IMR-90 (cell line): ENCODE measurements at regions not wholly inside any gene's neighbourhood (a gene's known extent, or its start where the extent isn't known, plus 50 kb on each side); places are given as distances from the start of the nearest gene placed in this dataset.

ENCODE experiments used
- ATAC-seq: fragments of 200-7000 bp; cut with Tn5 transposase; 2 replicates; pipeline ENCODE4 v1.9.1; 2020; ENCODE audit warnings: low read depth, mild to moderate bottlenecking, moderate library complexity
- BruUV-seq: library from RNA; stranded (reverse); fragments of 400-500 nt; replicated peaks from 2 replicates; lab custom pipeline; 2021; lab: Mats Ljungman, UMichigan
- CTCF ChIA-PET: fragments of 300-600 bp; formaldehyde crosslinking; extraction: SDS; loops from one replicate; lab custom pipeline; 2021; ENCODE audit warnings: antibody characterized with exemption; lab: Yijun Ruan, JAX
- POLR2A ChIA-PET: fragments of 300-600 bp; sonication (Branson Sonifier 250); formaldehyde crosslinking; loops from one replicate; lab custom pipeline; 2022; ENCODE audit warnings: antibody characterized with exemption; ENCODE audit not compliant: unreplicated experiment; lab: Charles Lee
- DNase-seq: peaks from one replicate; pipeline ENCODE4 v3.0.0; 2013
- H2AFZ ChIP-seq: replicated peaks from 2 replicates; pipeline ENCODE3; 2013; ENCODE audit warnings: low read length, mild to moderate bottlenecking; ENCODE audit not compliant: poor library complexity
- H2AK5ac ChIP-seq: 2 replicates; pipeline ENCODE4 v1.6.1; 2013; ENCODE audit warnings: low read depth, low read length, inconsistent platforms
- H2AK9ac ChIP-seq: replicated peaks from 2 replicates; pipeline ENCODE3; 2013; ENCODE audit warnings: mild to moderate bottlenecking, low read depth, low read length, moderate library complexity; ENCODE audit not compliant: poor library complexity
- H2BK120ac ChIP-seq: 2 replicates; pipeline ENCODE4 v1.6.1; 2013; ENCODE audit warnings: low read depth, low read length, inconsistent platforms
- H2BK15ac ChIP-seq: 3 replicates; pipeline ENCODE4 v1.6.1; 2013; ENCODE audit warnings: low read depth, low read length, inconsistent platforms
- H2BK20ac ChIP-seq: 2 replicates; pipeline ENCODE4 v1.6.1; 2013; ENCODE audit warnings: low read depth, mild to moderate bottlenecking, inconsistent platforms, low read length, moderate library complexity
- H2BK5ac ChIP-seq: 2 replicates; pipeline ENCODE4 v1.6.1; 2013; ENCODE audit warnings: mild to moderate bottlenecking, low read depth, low read length, inconsistent platforms; ENCODE audit not compliant: poor library complexity, severe bottlenecking
- H3K14ac ChIP-seq: replicated peaks from 2 replicates; pipeline ENCODE4 v1.6.1; 2013; ENCODE audit warnings: low read depth, low read length, inconsistent platforms
- H3K18ac ChIP-seq: 2 replicates; pipeline ENCODE4 v1.6.1; 2013; ENCODE audit warnings: low read depth, low read length, control low read depth
- H3K23ac ChIP-seq: 2 replicates; pipeline ENCODE4 v1.6.1; 2013; ENCODE audit warnings: low read depth, low read length, inconsistent platforms
- H3K27ac ChIP-seq: 2 replicates; pipeline ENCODE4 v1.5.1; 2013; ENCODE audit warnings: mild to moderate bottlenecking, control low read depth, low read length; ENCODE audit not compliant: insufficient read depth
- H3K27me3 ChIP-seq: 2 replicates; pipeline ENCODE4 v1.6.1; 2013; ENCODE audit warnings: low read length; ENCODE audit not compliant: control insufficient read depth, insufficient read depth
- H3K36me3 ChIP-seq: 2 replicates; pipeline ENCODE4 v1.6.1; 2013; ENCODE audit warnings: low read length, mixed read lengths; ENCODE audit not compliant: control insufficient read depth, insufficient read depth
- H3K4ac ChIP-seq: 2 replicates; pipeline ENCODE4 v1.6.1; 2013; ENCODE audit warnings: low read depth, low read length, inconsistent platforms
- H3K4me1 ChIP-seq: 2 replicates; pipeline ENCODE4 v1.6.1; 2013; ENCODE audit warnings: low read length, mixed read lengths; ENCODE audit not compliant: control insufficient read depth, insufficient read depth
- H3K4me2 ChIP-seq: 2 replicates; pipeline ENCODE4 v1.6.1; 2013; ENCODE audit warnings: low read depth, mild to moderate bottlenecking, control low read depth, low read length, moderate library complexity
- H3K4me3 ChIP-seq: 2 replicates; pipeline ENCODE4 v1.5.1; 2013; ENCODE audit warnings: low read depth, mild to moderate bottlenecking, control low read depth, low read length, moderate library complexity; ENCODE audit not compliant: insufficient read depth
- H3K56ac ChIP-seq: 2 replicates; pipeline ENCODE4 v1.6.1; 2013; ENCODE audit warnings: low read length, inconsistent platforms; ENCODE audit not compliant: insufficient read depth; ENCODE audit errors: extremely low read depth
- H3K79me1 ChIP-seq, 2 experiments: 2 replicates each; pipeline ENCODE4 v1.6.1; 2013; ENCODE audit warnings: low read length in 2 of 2, inconsistent platforms in 1 of 2, low read depth in 1 of 2
- H3K9ac ChIP-seq: 2 replicates; pipeline ENCODE4 v1.6.1; 2013; ENCODE audit warnings: low read depth, low read length, control low read depth
- H3K9me1 ChIP-seq: 2 replicates; pipeline ENCODE4 v1.6.1; 2013; ENCODE audit warnings: low read length, inconsistent platforms; ENCODE audit not compliant: insufficient read depth
- H3K9me3 ChIP-seq: 2 replicates; pipeline ENCODE4 v1.6.1; 2013; ENCODE audit warnings: low read length; ENCODE audit not compliant: control insufficient read depth, insufficient read depth
- H4K20me1 ChIP-seq: 2 replicates; pipeline ENCODE4 v1.6.1; 2013; ENCODE audit warnings: low read length, inconsistent platforms; ENCODE audit not compliant: insufficient read depth
- H4K5ac ChIP-seq: 2 replicates; pipeline ENCODE4 v1.6.1; 2013; ENCODE audit warnings: mild to moderate bottlenecking, low read depth, low read length, control low read depth
- H4K8ac ChIP-seq, 2 experiments: 2 replicates each; pipeline ENCODE4 v1.6.1; 2013; ENCODE audit warnings: low read depth in 2 of 2, low read length in 2 of 2, control low read depth in 1 of 2, inconsistent platforms in 1 of 2
- H4K91ac ChIP-seq: 2 replicates; pipeline ENCODE4 v1.6.1; 2013; ENCODE audit warnings: low read depth, low read length, inconsistent platforms; ENCODE audit not compliant: insufficient read depth
- BHLHE40 ChIP-seq: fragments of 150-350 bp; IDR thresholded peaks from 2 replicates; pipeline ENCODE4 v1.6.1; 2016; ENCODE audit warnings: mild to moderate bottlenecking, low read depth, low read length
- CEBPB ChIP-seq: IDR thresholded peaks from 2 replicates; pipeline ENCODE4 v1.6.1; 2012; ENCODE audit warnings: low read depth, low read length, improper control_type of control experiment
- CHD1 ChIP-seq: IDR thresholded peaks from 2 replicates; pipeline ENCODE4 v1.6.1; 2012; ENCODE audit warnings: low read depth, low read length, improper control_type of control experiment
- FOS ChIP-seq: fragments of 150-350 bp; IDR thresholded peaks from 2 replicates; pipeline ENCODE4 v1.6.1; 2016; ENCODE audit warnings: low read depth, low read length
- MAFK ChIP-seq: IDR thresholded peaks from 2 replicates; pipeline ENCODE4 v1.6.1; 2012; ENCODE audit warnings: low read depth, low read length, improper control_type of control experiment
- MAZ ChIP-seq: IDR thresholded peaks from 2 replicates; pipeline ENCODE4 v1.6.1; 2012; ENCODE audit warnings: low read depth, mild to moderate bottlenecking, low read length, improper control_type of control experiment, moderate library complexity, borderline replicate concordance
- MXI1 ChIP-seq: IDR thresholded peaks from 2 replicates; pipeline ENCODE4 v1.6.1; 2012; ENCODE audit warnings: low read depth, mild to moderate bottlenecking, low read length, moderate library complexity, borderline replicate concordance
- NFE2L2 ChIP-seq: fragments of 150-350 bp; IDR thresholded peaks from 2 replicates; pipeline ENCODE4 v1.6.1; 2016; ENCODE audit warnings: low read depth, mild to moderate bottlenecking, low read length
- POLR2A ChIP-seq: IDR thresholded peaks from 2 replicates; pipeline ENCODE4 v1.6.1; 2012; ENCODE audit warnings: mild to moderate bottlenecking, low read depth, low read length
- RAD21 ChIP-seq: IDR thresholded peaks from 2 replicates; pipeline ENCODE4 v1.6.1; 2012; ENCODE audit warnings: low read length, improper control_type of control experiment
- RCOR1 ChIP-seq: IDR thresholded peaks from 2 replicates; pipeline ENCODE4 v1.6.1; 2012; ENCODE audit warnings: mild to moderate bottlenecking, low read length, improper control_type of control experiment; ENCODE audit not compliant: insufficient replicate concordance
- RFX5 ChIP-seq: IDR thresholded peaks from 2 replicates; pipeline ENCODE4 v1.8.0; 2012; ENCODE audit warnings: low read depth, mild to moderate bottlenecking, low read length, moderate library complexity
- SMC3 ChIP-seq: fragments of 150-350 bp; IDR thresholded peaks from 2 replicates; pipeline ENCODE4 v1.6.1; 2016; ENCODE audit warnings: low read depth, mild to moderate bottlenecking, antibody characterized with exemption, low read length, moderate library complexity
- WGBS, 2 experiments: methylation state at CpG; one replicate each; pipeline versions ENCODE4 v1.1.5 to v1.1.7; 2013; ENCODE audit warnings: missing lambda C conversion rate in 2 of 2; ENCODE audit not compliant: insufficient read length in 1 of 2; ENCODE audit errors: extremely low coverage in 2 of 2; 5-methylcytosine and 5-hydroxymethylcytosine counted together
- dilution Hi-C: fragments of 300-500 bp; cut with HindIII; formaldehyde crosslinking; loops from one replicate; pipeline ENCODE4 v1.14.3; 2018; ENCODE audit warnings: low sequenced_read_pairs; ENCODE audit not compliant: unreplicated experiment
- in situ Hi-C: fragments of 300-500 bp; cut with MboI; formaldehyde crosslinking; loops from 3 replicates; pipeline ENCODE4 v1.14.3; 2019; ENCODE audit warnings: low sequenced_read_pairs, inconsistent platforms, mixed read lengths
- intact Hi-C: fragments of 100-400 bp; cut with micrococcal nuclease; formaldehyde crosslinking; loops from 2 replicates; pipeline ENCODE4 v1.10.0; 2022
- TF ChIP-seq, protein P1 (sequence below): conservative IDR thresholded peaks from 2 replicates; pipeline ENCODE4 v1.5.1; 2012; ENCODE audit warnings: mild to moderate bottlenecking, low read depth, low read length, improper control_type of control experiment
- TF ChIP-seq, protein P2 (sequence below): fragments of 150-350 bp; IDR thresholded peaks from 2 replicates; pipeline ENCODE4 v1.6.1; 2016; ENCODE audit warnings: low read depth, mild to moderate bottlenecking, low read length, moderate library complexity, borderline replicate concordance
- TF ChIP-seq, protein P3 (sequence below): fragments of 150-350 bp; IDR thresholded peaks from 2 replicates; pipeline ENCODE4 v1.6.1; 2017; ENCODE audit warnings: mild to moderate bottlenecking, antibody characterized with exemption, low read length, low read depth

DNA sequence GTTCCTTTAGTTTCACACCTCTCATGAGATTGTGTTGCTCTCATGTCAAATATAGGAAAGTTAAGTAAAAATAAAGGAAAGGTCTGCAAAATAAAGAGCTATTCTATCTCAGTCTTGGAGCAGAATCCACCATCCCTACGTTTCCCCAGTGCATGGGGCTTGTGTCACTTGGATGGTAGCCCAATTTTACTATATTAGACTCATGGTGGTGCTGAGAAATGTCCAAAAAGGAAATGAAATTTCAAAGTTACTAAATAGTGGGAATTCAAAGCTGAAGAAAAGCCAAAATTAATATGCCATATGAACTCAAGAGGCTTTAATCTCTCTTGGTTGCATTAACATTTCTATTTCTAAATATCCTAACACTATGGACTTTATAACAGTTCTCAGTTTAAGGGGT, 1283.3 kb upstream of the GJE1 start:
- no peak overlapping the region for H2AFZ ChIP-seq
- no peak overlapping the region for H3K4me2 ChIP-seq
- no TSS peak for BruUV-seq

More for the DNA sequence above, 1283.3 kb upstream of the GJE1 start:
- Histone ChIP-seq H3K9me3 (no peaks in the 10 kb centered on the region), H4K8ac (peak overlapping the region; percentile 13 to 51; a peak in 3 of 4 replicates), H4K91ac (peak overlapping the region; percentile 52), H2BK20ac (peak overlapping the region; percentile 85), H2AK9ac (no peak overlapping the region), H4K20me1 (no peaks in the 10 kb centered on the region), H3K14ac (peak overlapping the region; percentile 67; the same call in 1 of the 2 replicates), H3K23ac (no peak overlapping the region), H3K79me1 (no peaks in the 10 kb centered on the region), H4K5ac (peak overlapping the region; percentile 61; the same call in 1 of the 2 replicates), H3K56ac (no peak overlapping the region), H3K36me3 (no peaks in the 10 kb centered on the region), H3K9me1 (no peaks in the 10 kb centered on the region), H2BK5ac (peak overlapping the region; percentile 17), H3K4me1 (peaks cover 6% of the 10 kb centered on the region), H2BK120ac (peak overlapping the region; percentile 82), H3K27me3 (no peaks in the 10 kb centered on the region), H2BK15ac (peak overlapping the region; percentile 82; the same call in 2 of the 3 replicates), H3K4me3 (no peak overlapping the region), H3K9ac (no peak overlapping the region), H3K4ac (peak overlapping the region; percentile 69), H3K18ac (peak overlapping the region; percentile 89; the same call in 1 of the 2 replicates), H3K27ac (no peak overlapping the region), H2AK5ac (peak overlapping the region; percentile 76; the same call in 1 of the 2 replicates)
- ChIA-PET POLR2A (interaction anchor here (0.5 kb wide), 1 partner anchor 1474 kb away, joined by 3 read pairs; no protein-coding TSS in a partner anchor), CTCF (interaction anchor here (0.5 kb wide), 1 partner anchor 75 kb away, joined by 3 read pairs; no protein-coding TSS in a partner anchor)
- DNase-seq (no peak), ATAC-seq (no peak)
- in situ Hi-C loops (no loop called here), intact Hi-C loops (no loop called here), dilution Hi-C loops (no loop called here)
- no CpG with 5 or more reads among the region's 1 CpG for WGBS, 2 experiments
- TF ChIP-seq MAFK (no peak), POLR2A (no peak), SMC3 (no peak), MAZ (no peak), CEBPB (no peak), FOS (no peak), CHD1 (no peak), MXI1 (no peak), RFX5 (no peak), BHLHE40 (no peak), RAD21 (no peak), NFE2L2 (no peak), RCOR1 (no peak)
- TF ChIP-seq, protein P1, sequence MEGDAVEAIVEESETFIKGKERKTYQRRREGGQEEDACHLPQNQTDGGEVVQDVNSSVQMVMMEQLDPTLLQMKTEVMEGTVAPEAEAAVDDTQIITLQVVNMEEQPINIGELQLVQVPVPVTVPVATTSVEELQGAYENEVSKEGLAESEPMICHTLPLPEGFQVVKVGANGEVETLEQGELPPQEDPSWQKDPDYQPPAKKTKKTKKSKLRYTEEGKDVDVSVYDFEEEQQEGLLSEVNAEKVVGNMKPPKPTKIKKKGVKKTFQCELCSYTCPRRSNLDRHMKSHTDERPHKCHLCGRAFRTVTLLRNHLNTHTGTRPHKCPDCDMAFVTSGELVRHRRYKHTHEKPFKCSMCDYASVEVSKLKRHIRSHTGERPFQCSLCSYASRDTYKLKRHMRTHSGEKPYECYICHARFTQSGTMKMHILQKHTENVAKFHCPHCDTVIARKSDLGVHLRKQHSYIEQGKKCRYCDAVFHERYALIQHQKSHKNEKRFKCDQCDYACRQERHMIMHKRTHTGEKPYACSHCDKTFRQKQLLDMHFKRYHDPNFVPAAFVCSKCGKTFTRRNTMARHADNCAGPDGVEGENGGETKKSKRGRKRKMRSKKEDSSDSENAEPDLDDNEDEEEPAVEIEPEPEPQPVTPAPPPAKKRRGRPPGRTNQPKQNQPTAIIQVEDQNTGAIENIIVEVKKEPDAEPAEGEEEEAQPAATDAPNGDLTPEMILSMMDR = no peak
- TF ChIP-seq, protein P2, sequence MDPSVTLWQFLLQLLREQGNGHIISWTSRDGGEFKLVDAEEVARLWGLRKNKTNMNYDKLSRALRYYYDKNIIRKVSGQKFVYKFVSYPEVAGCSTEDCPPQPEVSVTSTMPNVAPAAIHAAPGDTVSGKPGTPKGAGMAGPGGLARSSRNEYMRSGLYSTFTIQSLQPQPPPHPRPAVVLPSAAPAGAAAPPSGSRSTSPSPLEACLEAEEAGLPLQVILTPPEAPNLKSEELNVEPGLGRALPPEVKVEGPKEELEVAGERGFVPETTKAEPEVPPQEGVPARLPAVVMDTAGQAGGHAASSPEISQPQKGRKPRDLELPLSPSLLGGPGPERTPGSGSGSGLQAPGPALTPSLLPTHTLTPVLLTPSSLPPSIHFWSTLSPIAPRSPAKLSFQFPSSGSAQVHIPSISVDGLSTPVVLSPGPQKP = no peak
- TF ChIP-seq, protein P3, sequence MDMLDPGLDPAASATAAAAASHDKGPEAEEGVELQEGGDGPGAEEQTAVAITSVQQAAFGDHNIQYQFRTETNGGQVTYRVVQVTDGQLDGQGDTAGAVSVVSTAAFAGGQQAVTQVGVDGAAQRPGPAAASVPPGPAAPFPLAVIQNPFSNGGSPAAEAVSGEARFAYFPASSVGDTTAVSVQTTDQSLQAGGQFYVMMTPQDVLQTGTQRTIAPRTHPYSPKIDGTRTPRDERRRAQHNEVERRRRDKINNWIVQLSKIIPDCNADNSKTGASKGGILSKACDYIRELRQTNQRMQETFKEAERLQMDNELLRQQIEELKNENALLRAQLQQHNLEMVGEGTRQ = no peak
